GM12878 (cell line): ENCODE measurements at regions not wholly inside any gene's neighbourhood (a gene's known extent, or its start where the extent isn't known, plus 50 kb on each side); places are given as distances from the start of the nearest gene placed in this dataset.

Experiments used
- ATAC-seq: fragments of 200-7000 bp; cut with Tn5 transposase; 3 replicates; pipeline ENCODE4 v1.9.1; 2020; ENCODE audit warnings: mild to moderate bottlenecking, moderate library complexity
- BruUV-seq: library from RNA; stranded (reverse); fragments of 400-500 nt; replicated peaks from 2 replicates; lab custom pipeline; 2021; lab: Mats Ljungman, UMichigan
- CTCF ChIA-PET: fragments of 300-600 bp; sonication (Branson Sonifier 250); formaldehyde crosslinking; extraction: SDS; loops from one replicate; lab custom pipeline; 2021; ENCODE audit warnings: inconsistent platforms; lab: Yijun Ruan, JAX
- POLR2A ChIA-PET: fragments of 350-600 bp; formaldehyde crosslinking; extraction: SDS; loops from one replicate; lab custom pipeline; 2021; ENCODE audit warnings: inconsistent platforms; lab: Charles Lee
- RAD21 ChIA-PET: fragments of 300-600 bp; sonication (Branson Sonifier 250); formaldehyde crosslinking; loops from one replicate; lab custom pipeline; 2023; ENCODE audit warnings: antibody characterized with exemption; ENCODE audit not compliant: unreplicated experiment; lab: Charles Lee
- SMC1A ChIA-PET: fragments of 300-600 bp; sonication (Branson Sonifier 250); formaldehyde crosslinking; loops from one replicate; lab custom pipeline; 2023; ENCODE audit not compliant: unreplicated experiment, uncharacterized antibody; lab: Charles Lee
- DNase-seq: peaks from one replicate; pipeline ENCODE4 v3.0.0-alpha.2; 2011; ENCODE audit warnings: low read depth, low spot score
- FAIRE-seq: peaks from 3 replicates; lab custom pipeline; 2011; peaks lifted over from hg19 to GRCh38; lab: Jason Lieb, UNC
- H2AFZ ChIP-seq: 2 replicates; pipeline ENCODE4 v1.6.0; 2011; ENCODE audit warnings: low read depth, low read length, control low read depth; ENCODE audit not compliant: control insufficient read depth
- H3K27ac ChIP-seq: 2 replicates; pipeline ENCODE4 v1.5.1; 2011; ENCODE audit warnings: control low read depth; ENCODE audit not compliant: control insufficient read depth, insufficient read depth
- H3K27me3 ChIP-seq, 2 experiments: replicated peaks in 1 of 2; 2 replicates each; pipeline versions ENCODE4 v1.6.0 to v1.6.1; 2011; ENCODE audit warnings: low read length in 1 of 2; ENCODE audit not compliant: control insufficient read depth in 2 of 2, insufficient read depth in 2 of 2
- H3K36me3 ChIP-seq, 2 experiments: 2 replicates each; pipeline ENCODE4 v1.5.1; 2011; ENCODE audit warnings: low read length in 1 of 2; ENCODE audit not compliant: control insufficient read depth in 2 of 2, insufficient read depth in 2 of 2
- H3K4me1 ChIP-seq: 2 replicates; pipeline ENCODE4 v1.6.1; 2011; ENCODE audit warnings: mild to moderate bottlenecking, low read length, moderate library complexity, mixed read lengths; ENCODE audit not compliant: control insufficient read depth, insufficient read depth
- H3K4me2 ChIP-seq: 2 replicates; pipeline ENCODE4 v1.6.0; 2011; ENCODE audit warnings: control low read depth; ENCODE audit not compliant: control insufficient read depth, insufficient read depth
- H3K4me3 ChIP-seq: fragments of 200-600 bp; sonication (generic); 2 replicates; pipeline ENCODE4 v1.5.1; 2016
- H3K79me2 ChIP-seq: 2 replicates; pipeline ENCODE4 v1.6.0; 2011; ENCODE audit warnings: low read length; ENCODE audit not compliant: control insufficient read depth, insufficient read depth
- H3K9ac ChIP-seq: 2 replicates; pipeline ENCODE4 v1.8.0; 2011; ENCODE audit warnings: low read length, control low read depth, mixed read lengths; ENCODE audit not compliant: control insufficient read depth, insufficient read depth
- H3K9me3 ChIP-seq: replicated peaks from 3 replicates; pipeline ENCODE4 v1.5.1; 2011; ENCODE audit warnings: mild to moderate bottlenecking, low read length; ENCODE audit not compliant: control insufficient read depth, insufficient read depth
- H4K20me1 ChIP-seq: 2 replicates; pipeline ENCODE4 v1.6.0; 2011; ENCODE audit not compliant: control insufficient read depth, insufficient read depth
- BACH1 ChIP-seq: fragments of 450-650 bp; IDR thresholded peaks from 2 replicates; pipeline ENCODE4 v1.6.1; 2017; ENCODE audit warnings: mild to moderate bottlenecking, borderline replicate concordance
- DPF2 ChIP-seq: fragments of 450-650 bp; IDR thresholded peaks from 2 replicates; pipeline ENCODE4 v1.6.1; 2017; ENCODE audit warnings: mild to moderate bottlenecking
- E2F4 ChIP-seq: IDR thresholded peaks from 2 replicates; pipeline ENCODE4 v1.6.1; 2012; ENCODE audit warnings: low read depth, low read length, improper control_type of control experiment
- EGR1 ChIP-seq, 2 experiments: IDR thresholded peaks; 1 replicate in 1 of 2; 2 replicates in 1 of 2; pipeline ENCODE4 v1.6.1; 2011 to 2012; ENCODE audit warnings: low read depth in 2 of 2, low read length in 2 of 2, borderline replicate concordance in 1 of 2, mild to moderate bottlenecking in 1 of 2, moderate library complexity in 1 of 2
- HCFC1 ChIP-seq: fragments of 150-350 bp; IDR thresholded peaks from 2 replicates; pipeline ENCODE4 v1.6.1; 2014; ENCODE audit warnings: low read length
- HDAC2 ChIP-seq: fragments of 200-600 bp; sonication (generic); IDR thresholded peaks from 2 replicates; pipeline ENCODE4 v1.6.1; 2017
- JUND ChIP-seq: IDR thresholded peaks from 2 replicates; pipeline ENCODE4 v1.6.1; 2012; ENCODE audit warnings: low read depth, mild to moderate bottlenecking, low read length, improper control_type of control experiment, moderate library complexity
- MTA2 ChIP-seq: fragments of 450-650 bp; IDR thresholded peaks from 2 replicates; pipeline ENCODE4 v1.6.1; 2016; ENCODE audit warnings: low read depth, mild to moderate bottlenecking, moderate library complexity
- NKRF ChIP-seq: fragments of 450-650 bp; conservative IDR thresholded peaks from 2 replicates; pipeline ENCODE4 v1.6.1; 2017; ENCODE audit warnings: mild to moderate bottlenecking, moderate library complexity
- POLR2AphosphoS5 ChIP-seq: IDR thresholded peaks from 2 replicates; pipeline ENCODE4 v1.6.1; 2011; ENCODE audit warnings: mild to moderate bottlenecking, low read length, inconsistent platforms
- RAD21 ChIP-seq: IDR thresholded peaks from 2 replicates; pipeline ENCODE4 v1.6.1; 2011; ENCODE audit warnings: mild to moderate bottlenecking, low read depth, low read length, moderate library complexity; ENCODE audit not compliant: insufficient read depth
- SIN3A ChIP-seq: IDR thresholded peaks from 2 replicates; pipeline ENCODE4 v1.6.1; 2012; ENCODE audit warnings: low read depth, low read length, improper control_type of control experiment
- SRF ChIP-seq, 2 experiments: IDR thresholded peaks; 2 replicates each; pipeline ENCODE4 v1.6.1; 2011; ENCODE audit warnings: low read depth in 2 of 2, low read length in 2 of 2, mild to moderate bottlenecking in 1 of 2, moderate library complexity in 1 of 2
- SUPT20H ChIP-seq: IDR thresholded peaks from 2 replicates; pipeline ENCODE4 v1.6.1; 2011; ENCODE audit warnings: low read depth, mild to moderate bottlenecking, low read length, moderate library complexity, borderline replicate concordance; ENCODE audit not compliant: control insufficient read depth
- TARDBP ChIP-seq: IDR thresholded peaks from 2 replicates; pipeline ENCODE4 v1.6.1; 2016; ENCODE audit warnings: borderline replicate concordance
- TBL1XR1 ChIP-seq: IDR thresholded peaks from 2 replicates; pipeline ENCODE4 v1.6.1; 2012; ENCODE audit warnings: low read depth, low read length, improper control_type of control experiment
- ZNF622 ChIP-seq: fragments of 450-650 bp; IDR thresholded peaks from 2 replicates; pipeline ENCODE4 v1.6.1; 2017; ENCODE audit warnings: mild to moderate bottlenecking, inconsistent platforms
- in situ Hi-C: fragments of 300-500 bp; cut with MboI; formaldehyde crosslinking; loops from 9 replicates; pipeline ENCODE4 v1.14.3; 2018; ENCODE audit warnings: mixed read lengths
- intact Hi-C: fragments of 100-400 bp; cut with micrococcal nuclease; formaldehyde crosslinking; loops from one replicate; pipeline ENCODE4 v1.14.2; 2022; ENCODE audit not compliant: unreplicated experiment
- TF ChIP-seq, protein P1 (sequence below): fragments of 450-650 bp; IDR thresholded peaks from 2 replicates; pipeline ENCODE4 v1.6.1; 2017; ENCODE audit warnings: mild to moderate bottlenecking, moderate library complexity

- no peak overlapping the region for H3K27ac ChIP-seq
- ATAC-seq (no peak), DNase-seq (no peak), FAIRE-seq (no peak)
- H3K4me2 ChIP-seq = no peak overlapping the region
- H3K9ac ChIP-seq = no peak overlapping the region
- CTCF ChIA-PET = no interaction called here
- H3K79me2 ChIP-seq = no peaks in the 10 kb centered on the region
- RAD21 ChIA-PET = no interaction called here
- no TSS peak for BruUV-seq
- intact Hi-C loops = no loop called here
- H4K20me1 ChIP-seq = no peaks in the 10 kb centered on the region
- SMC1A ChIA-PET = interaction anchor here (1.0 to 1.6 kb wide), 2 partner anchors 43 to 95 kb away, joined by 3 read pairs; no protein-coding TSS in a partner anchor
- H3K4me1 ChIP-seq = no peaks in the 10 kb centered on the region
- H3K27me3 ChIP-seq = no peaks in the 10 kb centered on the region
- H2AFZ ChIP-seq = no peak overlapping the region
- no peaks in the 10 kb centered on the region for H3K9me3 ChIP-seq
- POLR2A ChIA-PET = no interaction called here
- no peak overlapping the region for H3K4me3 ChIP-seq
- in situ Hi-C loops = no loop called here
- no peaks in the 10 kb centered on the region for H3K36me3 ChIP-seq
- TF ChIP-seq TARDBP (no peak), POLR2AphosphoS5 (no peak), SIN3A (no peak), SUPT20H (no peak), NKRF (no peak), BACH1 (no peak), E2F4 (no peak), RAD21 (no peak), TBL1XR1 (no peak), DPF2 (no peak), JUND (no peak), HCFC1 (no peak), EGR1 (IDR thresholded peaks at IDR 0.05; ENCODE audit: borderline replicate concordance in 1 of 2, low read depth in 2 of 2, low read length in 2 of 2) (no peak), SRF (IDR thresholded peaks at IDR 0.05; ENCODE audit: low read depth in 2 of 2, low read length in 2 of 2) (no peak), MTA2 (no peak), HDAC2 (no peak), ZNF622 (no peak)
- TF ChIP-seq, protein P1, sequence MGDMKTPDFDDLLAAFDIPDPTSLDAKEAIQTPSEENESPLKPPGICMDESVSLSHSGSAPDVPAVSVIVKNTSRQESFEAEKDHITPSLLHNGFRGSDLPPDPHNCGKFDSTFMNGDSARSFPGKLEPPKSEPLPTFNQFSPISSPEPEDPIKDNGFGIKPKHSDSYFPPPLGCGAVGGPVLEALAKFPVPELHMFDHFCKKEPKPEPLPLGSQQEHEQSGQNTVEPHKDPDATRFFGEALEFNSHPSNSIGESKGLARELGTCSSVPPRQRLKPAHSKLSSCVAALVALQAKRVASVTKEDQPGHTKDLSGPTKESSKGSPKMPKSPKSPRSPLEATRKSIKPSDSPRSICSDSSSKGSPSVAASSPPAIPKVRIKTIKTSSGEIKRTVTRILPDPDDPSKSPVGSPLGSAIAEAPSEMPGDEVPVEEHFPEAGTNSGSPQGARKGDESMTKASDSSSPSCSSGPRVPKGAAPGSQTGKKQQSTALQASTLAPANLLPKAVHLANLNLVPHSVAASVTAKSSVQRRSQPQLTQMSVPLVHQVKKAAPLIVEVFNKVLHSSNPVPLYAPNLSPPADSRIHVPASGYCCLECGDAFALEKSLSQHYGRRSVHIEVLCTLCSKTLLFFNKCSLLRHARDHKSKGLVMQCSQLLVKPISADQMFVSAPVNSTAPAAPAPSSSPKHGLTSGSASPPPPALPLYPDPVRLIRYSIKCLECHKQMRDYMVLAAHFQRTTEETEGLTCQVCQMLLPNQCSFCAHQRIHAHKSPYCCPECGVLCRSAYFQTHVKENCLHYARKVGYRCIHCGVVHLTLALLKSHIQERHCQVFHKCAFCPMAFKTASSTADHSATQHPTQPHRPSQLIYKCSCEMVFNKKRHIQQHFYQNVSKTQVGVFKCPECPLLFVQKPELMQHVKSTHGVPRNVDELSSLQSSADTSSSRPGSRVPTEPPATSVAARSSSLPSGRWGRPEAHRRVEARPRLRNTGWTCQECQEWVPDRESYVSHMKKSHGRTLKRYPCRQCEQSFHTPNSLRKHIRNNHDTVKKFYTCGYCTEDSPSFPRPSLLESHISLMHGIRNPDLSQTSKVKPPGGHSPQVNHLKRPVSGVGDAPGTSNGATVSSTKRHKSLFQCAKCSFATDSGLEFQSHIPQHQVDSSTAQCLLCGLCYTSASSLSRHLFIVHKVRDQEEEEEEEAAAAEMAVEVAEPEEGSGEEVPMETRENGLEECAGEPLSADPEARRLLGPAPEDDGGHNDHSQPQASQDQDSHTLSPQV = no peak
Measured at GRCh38 chr13:100817928-100818327, 143.3 kb upstream of the TMTC4 start.
